Glomerular endothelial cell (primary cell): ENCODE measurements at regions not wholly inside any gene's neighbourhood (a gene's known extent, or its start where the extent isn't known, plus 50 kb on each side); places are given as distances from the start of the nearest gene placed in this dataset.
"Not testable (repeated sequence)": the region's sequence is repeated elsewhere in the genome, so short reads cannot be mapped to it uniquely, and the experiment has no call there.

Experiments
- DNase-seq: peaks from one replicate; pipeline ENCODE4 v3.0.0-alpha.2; 2011; ENCODE audit warnings: low read depth, low spot score; ENCODE audit errors: extremely low read depth

DNA sequence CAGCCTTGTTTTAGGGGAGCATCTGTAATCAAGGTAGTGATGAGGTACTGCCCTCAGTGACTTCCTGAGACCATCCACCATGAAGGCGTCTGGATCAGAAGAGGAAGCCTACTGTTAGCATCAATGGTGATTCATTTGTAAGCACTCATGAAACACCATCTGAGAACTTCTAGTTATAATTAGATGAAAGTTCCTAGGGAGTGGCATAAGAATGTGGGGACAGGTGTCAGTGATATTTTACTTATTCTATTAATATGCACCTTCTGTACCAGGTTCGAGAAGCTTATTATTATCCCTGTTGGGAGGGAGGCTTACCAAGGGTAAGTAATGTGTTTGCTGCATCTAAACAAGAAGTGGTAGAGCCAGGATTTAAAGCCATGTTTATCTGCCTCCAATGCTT is 295.8 kb upstream of the TBL1XR1 start:
- DNase-seq: no peak

DNA sequence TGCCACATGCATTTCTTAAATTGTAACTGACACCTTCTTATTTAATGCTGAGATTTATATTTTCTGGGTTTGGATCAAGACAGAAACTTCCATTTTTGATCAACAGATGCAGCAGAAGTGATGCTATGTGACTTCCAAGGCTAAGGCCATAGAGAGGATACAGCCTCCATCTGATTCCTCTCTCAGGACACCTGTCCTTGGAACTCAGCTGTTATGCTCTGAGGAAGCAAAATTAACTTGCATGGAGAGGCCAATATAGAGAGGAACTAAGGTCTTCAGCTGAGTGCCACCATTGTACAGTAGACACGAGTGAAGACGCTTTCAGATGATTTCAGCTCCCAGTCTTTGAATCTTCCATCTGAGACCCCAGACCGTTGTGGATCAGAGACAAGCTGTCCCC is 296.9 kb upstream of the TBL1XR1 start:
- DNase-seq: no peak

DNA sequence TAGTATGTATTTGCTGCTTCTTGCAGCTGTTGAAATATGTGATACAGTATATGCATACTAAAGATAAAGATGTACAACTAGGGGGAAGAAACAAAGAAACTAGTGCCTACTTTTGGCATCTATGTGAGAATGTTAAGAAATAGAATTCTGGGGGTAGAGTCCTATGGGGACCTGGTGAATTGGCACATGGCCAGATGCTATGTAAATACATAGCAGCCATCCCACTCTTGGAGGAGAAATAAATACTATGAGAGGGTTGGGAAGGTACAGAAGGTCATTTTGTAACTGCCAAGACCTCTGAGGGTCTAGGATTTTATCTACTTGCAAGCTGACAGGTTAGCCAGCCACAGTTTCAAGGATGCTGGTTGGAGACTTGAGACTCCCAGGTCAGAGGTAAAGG is 298.3 kb upstream of the TBL1XR1 start:
- no peak for DNase-seq

DNA sequence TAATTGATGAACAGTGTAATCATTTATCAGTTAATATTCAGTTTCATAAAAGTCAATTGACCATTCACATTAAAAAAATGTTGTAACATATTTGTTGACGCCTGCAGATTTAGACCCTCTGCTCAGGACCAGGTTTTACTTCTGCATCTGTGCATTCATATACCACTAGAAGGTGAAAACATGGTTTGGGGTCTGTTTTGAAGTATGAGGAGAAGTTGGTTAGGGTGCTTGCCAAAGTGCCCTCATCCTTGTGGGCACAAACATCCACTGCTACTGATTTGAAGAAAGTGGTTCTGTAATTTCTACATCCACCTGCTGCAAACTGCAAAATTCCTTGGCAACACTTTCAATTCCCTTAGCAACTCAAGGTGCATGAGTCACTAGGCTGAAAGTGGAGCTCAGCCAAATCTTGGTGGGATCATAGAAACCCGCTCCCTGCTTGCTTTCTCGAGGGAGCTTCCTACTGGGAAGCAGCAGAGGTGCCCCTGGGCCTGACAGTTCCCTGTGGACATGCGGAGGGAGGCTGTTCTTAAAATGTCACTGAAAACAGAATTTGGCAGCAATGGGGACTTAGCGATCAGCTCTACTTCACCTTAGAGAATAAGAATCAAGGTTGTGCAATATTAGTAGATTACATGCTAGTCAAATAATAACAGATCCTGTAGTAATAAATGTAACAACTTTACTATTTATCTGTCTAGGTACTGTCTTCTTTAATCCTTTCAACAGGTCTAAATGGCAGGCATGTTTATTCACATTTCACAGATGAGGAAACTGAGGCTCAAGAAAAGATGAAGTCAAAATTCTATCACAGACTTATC is 301.0 kb upstream of the TBL1XR1 start:
- no peak for DNase-seq

DNA sequence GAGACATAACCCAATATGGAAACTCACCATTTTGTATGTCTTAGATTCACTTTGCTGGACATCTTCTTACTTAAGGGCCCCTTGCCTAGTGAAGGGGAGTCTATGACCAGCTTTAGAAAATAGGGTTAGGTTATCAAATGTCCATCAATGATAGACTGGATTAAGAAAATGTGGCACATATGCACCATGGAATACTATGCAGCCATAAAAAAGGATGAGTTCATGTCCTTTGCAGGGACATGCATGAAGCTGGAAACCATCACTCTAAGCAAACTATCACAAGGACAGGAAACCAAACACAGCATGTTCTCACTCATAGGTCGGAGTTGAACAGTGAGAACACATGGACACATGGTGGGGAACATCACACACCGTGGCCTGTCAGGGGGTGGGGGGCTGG is 301.8 kb upstream of the TBL1XR1 start:
- not testable (repeated sequence) for DNase-seq

DNA sequence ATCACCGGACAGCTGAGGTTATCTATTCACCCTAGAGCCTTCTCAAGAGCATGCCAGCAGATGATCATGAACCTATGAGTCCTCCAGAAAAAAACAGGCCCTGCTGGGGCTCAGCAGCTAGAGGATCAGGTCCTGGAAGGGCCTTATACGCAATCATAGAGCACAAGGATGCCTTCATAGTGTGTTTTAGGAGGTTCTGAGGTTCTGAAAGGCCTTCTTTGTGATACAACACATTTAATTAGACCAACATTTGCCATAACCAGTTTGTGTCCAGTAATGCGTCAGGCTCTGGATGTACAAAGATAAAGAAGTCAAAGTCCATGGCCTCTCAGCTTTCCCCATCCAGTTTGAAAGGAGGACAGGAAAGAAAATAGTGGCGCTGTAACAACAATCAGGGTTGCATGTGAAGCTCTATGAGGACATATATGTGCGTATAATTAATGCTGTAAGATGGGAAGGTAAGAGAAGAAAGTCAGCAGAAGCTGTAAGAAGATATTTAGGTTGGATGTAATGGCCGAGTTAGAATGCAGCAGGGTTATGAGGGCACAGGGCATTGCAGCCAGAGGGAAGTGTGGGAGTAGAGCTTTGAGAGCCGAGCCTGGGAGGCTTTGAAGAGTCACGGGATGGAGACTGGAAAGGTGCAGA is 302.6 kb upstream of the TBL1XR1 start:
- no peak for DNase-seq

DNA sequence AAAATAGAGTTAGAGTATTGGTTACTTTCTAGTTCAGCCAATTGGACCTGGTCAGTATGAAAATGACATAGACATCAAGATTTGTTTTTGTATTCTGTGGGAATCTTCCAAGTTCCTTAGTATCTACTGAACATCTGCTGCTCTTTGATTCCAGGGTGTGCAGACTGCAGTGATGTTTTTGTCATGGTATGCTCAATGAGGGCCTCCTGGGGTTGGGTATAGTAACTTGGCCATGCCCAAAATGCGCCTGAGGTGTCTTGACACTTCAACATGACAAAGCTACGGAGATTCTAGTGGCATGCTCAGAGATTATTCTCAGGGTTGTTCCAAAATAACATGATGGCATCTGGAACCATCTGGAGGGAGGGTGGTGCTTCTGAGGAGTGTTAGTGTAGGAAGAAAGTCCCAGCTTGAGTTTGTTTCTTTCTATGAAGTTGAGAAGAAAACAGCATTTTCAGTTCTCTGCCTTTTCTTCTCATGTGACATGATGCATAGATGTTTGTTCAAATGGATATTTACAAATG is 313.5 kb upstream of the TBL1XR1 start:
- no peak for DNase-seq

DNA sequence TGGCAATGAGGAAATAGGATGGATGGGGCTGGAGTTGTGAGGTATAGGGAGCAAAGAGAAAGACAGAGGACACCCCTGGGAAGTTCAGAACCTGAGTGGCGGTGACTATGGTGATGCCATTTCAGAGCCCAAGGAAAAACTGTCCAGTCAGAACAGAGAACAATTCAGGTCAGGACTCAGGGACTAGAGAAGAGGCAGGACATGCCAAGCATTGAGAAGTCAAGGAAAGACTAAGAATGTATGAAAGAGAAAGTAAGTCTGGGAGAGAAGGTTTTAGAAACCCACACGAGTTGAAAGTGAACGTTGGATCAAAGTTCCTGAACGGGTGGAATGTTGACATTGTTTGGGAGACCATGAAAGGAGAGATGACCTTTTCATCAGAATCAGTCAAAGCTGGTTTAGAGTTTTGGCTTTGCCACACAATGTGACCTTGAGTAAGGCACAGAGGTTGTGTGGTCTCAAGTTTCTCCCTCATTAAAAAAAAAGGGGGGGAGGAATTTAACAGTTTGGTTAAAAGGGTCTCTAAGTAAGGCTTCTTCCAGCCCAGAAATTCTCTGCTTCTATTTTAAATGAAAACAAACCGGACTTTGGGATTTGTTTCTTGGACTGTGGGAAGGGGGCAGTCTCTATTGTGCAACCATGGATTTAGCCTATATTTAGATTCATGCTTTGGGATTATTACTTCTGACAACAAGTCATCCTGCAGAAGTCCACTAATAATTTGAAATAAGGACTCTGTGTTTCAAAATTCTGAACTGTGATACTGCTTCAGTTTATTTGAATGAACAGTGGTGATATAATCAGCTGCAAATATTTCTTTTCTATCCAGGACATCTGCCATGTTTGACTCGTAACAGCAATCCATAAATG is 315.9 kb upstream of the TBL1XR1 start:
- DNase-seq: no peak

DNA sequence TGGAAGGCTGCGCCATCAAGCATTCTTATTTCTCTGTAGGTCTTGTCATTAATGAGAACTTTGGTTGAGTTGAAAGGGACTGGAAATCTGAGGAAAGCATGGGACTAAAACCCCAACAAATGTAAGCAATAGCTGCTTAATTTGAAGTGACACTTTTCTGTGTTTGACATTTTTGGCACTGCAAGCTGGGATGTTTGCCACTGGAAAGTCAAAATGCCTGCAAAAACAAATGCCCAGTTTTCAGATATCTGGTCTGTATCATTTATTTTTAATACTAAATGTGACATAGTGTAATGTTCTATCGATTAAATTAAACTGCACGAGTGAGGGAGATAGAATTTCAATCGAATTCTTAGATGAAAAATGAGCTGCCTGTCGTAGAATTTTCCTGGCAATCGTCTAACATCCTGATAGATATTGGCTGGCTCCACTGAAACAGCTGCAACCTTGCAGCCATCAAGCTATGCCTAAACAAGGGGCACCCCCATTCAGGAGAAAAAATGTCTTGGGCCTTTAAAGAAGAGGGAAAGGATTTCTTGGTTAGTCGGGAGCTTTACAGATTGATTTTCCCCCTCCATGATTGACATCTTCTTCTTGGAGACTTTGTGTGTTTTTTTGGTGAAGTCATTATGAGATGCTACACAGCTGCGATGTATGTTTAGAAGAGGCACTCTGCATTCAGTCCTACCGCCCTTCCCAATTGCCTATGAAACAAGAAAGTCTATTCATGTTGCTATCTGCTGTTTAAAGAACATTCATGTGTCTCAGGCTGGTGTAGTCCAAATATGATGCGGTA is 316.7 kb upstream of the TBL1XR1 start:
- no peak for DNase-seq

DNA sequence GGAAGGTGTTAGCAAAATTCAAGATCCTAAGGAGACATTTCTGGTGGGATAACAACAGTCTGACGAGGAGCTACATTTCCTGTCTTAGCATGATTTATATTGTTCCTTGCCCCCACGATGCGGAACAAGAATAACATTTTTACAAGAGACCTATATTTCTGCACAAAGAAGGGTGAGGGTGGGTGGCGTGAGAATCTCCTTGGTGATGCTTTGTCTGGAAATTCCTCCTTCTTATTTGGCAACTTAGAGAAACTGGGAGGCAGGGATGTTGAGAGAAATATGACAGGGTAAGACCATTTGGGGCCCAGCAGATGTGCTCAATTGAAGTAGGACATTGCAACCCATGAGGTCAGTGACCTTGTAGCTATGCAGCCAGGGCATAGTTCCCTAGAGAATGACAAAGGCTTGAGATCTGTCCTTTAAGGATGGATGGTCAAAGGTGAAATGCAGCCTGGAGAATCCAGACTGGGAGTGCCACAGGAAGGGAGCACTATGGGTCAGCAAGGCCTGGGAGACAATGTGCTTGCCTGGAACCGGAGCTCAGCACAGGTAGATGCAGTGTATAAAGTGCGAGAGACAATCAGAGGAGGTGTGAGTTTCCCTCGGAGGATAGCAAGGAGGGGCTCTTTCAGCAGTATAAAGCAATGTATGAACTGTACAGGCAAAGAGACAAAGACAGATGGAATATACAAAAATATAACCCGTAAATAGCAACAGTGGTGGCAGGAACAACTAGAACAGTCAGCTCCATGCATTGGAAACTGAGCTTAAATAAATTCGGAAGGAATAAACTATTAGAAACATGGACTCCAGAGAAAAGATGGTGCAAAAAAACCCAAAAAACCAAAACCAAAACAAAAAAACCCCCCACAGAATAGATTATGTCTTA is 317.6 kb upstream of the TBL1XR1 start:
- DNase-seq: no peak

DNA sequence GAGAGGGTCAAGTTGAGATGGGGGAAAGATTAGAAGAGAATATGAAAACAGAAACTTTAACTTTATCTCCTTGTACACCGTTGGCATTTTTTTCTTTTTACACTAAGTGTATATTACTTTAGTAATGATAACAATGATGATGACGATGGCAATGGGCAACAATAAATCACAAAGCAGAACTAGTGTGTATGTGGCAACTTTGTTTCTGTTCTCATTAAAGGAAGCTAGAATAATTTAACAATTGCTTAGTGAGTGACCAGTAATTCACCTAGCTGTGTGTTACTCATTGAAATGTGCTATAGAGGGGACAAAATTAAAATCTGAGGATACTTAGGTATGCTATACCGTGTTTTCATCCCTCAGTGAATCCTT is 318.5 kb upstream of the TBL1XR1 start:
- DNase-seq: no peak

DNA sequence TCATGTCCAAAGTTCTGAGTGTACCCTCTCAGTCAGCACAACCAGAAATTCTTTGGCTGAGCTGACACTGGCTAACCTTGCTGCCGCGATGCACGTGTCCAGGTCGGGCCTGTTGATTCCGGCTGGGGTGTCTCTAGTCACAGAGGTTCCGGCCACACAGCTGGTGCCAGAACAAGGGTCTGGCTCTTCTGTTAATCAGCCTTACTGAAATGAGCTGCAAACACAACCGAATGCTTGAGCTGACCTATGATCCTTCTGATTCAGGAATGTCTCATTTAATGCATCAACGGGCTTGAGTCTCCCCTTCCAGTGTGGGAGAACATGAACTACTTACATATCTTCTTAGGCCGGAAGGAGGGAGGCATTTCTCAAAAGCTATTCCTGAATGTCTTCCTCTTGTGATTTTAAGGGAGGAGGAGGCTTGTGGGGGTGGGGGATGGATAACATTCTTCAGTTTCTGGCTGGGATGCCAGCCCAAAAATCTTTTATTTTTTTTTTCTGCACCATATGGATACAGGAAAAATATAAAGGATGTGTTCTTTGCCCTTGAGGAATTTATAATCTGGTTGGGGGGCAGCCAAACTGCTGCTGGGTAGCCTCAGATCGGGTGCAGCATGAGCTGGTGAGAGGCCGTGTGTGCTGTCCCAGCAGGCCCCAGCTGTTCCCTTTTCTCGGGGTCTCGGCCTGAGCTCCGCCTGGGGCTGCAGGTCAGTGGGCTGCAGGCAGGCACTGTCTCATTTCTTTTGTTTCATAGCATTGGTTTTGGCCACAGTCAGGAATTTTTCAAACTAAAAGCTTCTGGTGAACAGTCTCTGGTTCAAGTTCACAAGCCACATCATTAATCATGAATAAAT is 319.1 kb upstream of the TBL1XR1 start:
- no peak for DNase-seq

DNA sequence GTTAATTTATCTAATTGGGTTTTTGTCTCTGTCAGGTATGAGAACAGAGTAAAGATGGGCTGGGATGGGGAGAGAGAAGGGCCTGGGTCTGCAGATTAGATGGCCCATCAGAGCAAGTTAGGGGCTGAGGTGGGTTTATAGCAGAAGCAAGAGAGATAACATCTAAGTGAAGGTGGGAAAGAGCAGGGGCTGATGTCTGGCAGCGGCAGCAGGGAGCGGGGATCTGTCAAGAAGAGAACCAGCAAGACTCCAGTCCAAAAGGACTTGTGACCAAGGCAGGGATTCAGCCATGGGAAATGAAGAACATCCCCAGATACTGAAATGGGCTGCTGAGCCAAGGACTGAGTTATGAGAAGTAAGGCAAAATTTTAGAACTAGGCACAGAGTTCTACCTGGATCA is 320.6 kb upstream of the TBL1XR1 start:
- no peak for DNase-seq

DNA sequence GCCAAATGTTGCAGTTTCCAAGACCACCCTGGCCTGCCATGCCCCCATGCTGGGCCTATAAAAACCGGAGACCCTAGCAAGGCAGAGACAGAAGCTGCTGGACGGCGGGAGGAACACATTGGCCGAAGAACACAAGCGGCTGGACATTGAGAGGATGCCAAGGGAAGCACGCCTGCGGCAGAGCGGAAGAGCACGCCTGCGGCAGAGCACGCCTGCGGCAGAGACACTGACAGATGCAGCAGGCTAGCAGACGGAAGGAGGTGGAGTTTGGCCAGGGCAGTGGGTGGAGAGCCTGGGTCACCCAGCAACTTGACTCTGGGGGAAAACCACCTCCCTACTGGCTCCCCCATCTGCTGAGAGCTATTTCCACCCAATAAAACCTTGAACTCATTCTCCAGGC is 322.3 kb upstream of the TBL1XR1 start:
- no peak for DNase-seq

DNA sequence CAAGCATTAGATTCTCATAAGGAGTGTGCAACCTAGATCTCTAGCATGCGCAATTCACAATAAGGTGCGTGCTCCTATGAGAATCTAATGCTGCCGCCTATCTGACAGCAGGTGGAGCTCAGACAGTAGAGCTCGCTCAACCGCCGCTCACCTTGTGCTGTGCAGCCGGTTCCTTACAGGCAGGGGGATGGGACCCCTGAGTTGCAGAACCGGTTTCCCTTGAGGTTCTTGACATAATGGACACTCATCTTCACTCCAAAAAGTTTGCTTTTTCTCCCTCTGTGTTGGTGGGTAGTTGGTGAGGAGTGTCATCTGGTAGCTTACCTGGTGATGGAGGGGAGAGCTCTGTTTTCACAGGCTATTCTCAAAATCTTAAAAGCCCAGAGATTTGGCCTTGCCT is 324.0 kb upstream of the TBL1XR1 start:
- DNase-seq: no peak

DNA sequence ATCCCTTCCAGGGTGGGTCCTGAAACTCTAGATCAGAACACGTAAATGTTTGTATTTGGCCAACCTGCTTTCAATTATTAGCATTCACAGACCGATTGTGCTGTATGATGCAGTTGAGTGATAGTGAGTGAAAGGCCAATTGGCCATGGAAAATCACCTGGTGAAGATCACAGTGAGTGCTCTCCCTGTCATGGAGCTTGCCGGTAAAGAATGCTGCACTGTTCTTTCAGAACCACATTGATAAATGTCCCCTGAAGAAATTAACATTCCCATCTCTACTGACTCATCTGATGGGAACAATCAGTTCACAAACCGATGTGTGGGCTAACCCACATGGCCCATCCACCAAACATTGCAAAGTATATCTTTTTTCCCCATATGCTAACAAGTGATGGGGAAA is 324.8 kb upstream of the TBL1XR1 start:
- no peak for DNase-seq

DNA sequence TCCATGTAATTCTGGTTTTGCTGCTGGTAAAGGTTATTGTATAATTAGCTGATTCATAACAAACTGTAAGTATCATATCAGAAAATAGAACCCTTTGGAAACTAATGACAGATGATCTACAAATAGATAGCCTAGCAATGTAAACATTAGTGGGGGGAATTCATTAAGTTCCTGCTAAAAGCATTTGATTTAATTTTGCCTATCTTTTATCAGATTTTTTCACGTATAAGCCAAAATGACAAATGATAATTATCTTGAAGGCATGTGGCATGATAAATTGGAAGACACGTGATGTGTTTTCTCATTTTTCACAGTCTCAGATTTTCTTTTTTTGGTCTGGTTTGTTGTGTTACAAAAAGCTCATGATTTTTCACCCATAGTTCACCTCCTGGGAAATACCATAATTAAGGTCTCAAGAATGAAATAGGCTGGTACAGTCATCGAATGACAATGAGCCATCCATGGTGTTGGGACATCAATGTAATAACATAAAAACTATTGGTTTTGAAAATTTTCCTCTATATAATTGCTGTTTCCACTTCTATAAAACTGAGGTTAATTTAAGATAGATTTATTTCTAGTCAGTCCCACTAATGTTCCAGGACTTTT is 325.9 kb upstream of the TBL1XR1 start:
- DNase-seq: no peak

DNA sequence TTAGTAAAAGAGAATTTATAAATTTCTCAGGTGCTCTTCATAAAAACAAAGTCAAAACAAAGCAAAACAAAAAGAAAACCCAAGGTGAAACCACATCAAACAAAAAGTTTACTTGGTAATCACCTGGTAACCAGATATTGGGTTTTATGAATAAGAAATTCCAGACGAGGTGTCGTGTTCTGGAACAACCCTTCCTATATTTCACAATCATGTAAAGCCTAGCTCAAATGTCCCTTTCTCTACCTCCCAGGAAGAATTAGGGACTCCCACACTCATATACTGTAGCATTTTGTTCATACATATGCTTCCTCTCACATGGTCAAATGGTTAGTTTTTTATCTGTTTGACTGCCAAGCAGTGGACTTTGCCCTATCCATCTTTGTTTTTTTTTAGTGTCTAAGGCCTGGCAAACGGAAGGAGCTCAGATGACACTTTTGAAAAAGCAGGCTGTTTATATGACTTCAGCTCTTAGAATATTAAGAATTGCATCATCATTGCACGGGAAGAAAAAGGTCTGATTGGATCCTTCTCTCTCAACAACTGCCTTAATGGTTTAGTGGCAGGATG is 326.7 kb upstream of the TBL1XR1 start:
- no peak for DNase-seq
